Lung (tissue), 11 donors: ENCODE measurements at regions not wholly inside any gene's neighbourhood (a gene's known extent, or its start where the extent isn't known, plus 50 kb on each side); places are given as distances from the start of the nearest gene placed in this dataset.

Experiments
- ATAC-seq: fragments of 200-7000 bp; cut with Tn5 transposase; one replicate; pipeline ENCODE4 v1.9.1; 2020; ENCODE audit warnings: moderate number of reproducible peaks; ENCODE audit not compliant: insufficient read depth, low FRiP score
- DNase-seq, 3 donors: peaks; one replicate each; pipeline ENCODE4 v3.0.0-alpha.2; 2013 to 2017
- H3K27ac ChIP-seq, 2 donors: one replicate each; pipeline ENCODE4 v1.5.1; 2013; ENCODE audit warnings: mild to moderate bottlenecking in 2 of 2, moderate library complexity in 2 of 2, control low read depth in 1 of 2, inconsistent platforms in 1 of 2, low read depth in 1 of 2, low read length in 1 of 2
- H3K27me3 ChIP-seq, 3 donors: one replicate each; pipeline ENCODE4 v1.5.1; 2013; ENCODE audit warnings: low read length in 2 of 3; ENCODE audit not compliant: control insufficient read depth in 3 of 3, insufficient read depth in 3 of 3
- H3K36me3 ChIP-seq, 4 donors: one replicate each; pipeline ENCODE4 v1.5.1; 2013; ENCODE audit warnings: low read length in 4 of 4, mild to moderate bottlenecking in 1 of 4, moderate library complexity in 1 of 4; ENCODE audit not compliant: control insufficient read depth in 4 of 4, insufficient read depth in 4 of 4
- H3K4me1 ChIP-seq, 5 donors: one replicate each; pipeline ENCODE4 v1.5.1; 2013; ENCODE audit warnings: low read length in 5 of 5, mild to moderate bottlenecking in 2 of 5, moderate library complexity in 1 of 5; ENCODE audit not compliant: control insufficient read depth in 5 of 5, insufficient read depth in 5 of 5
- H3K4me3 ChIP-seq: one replicate; pipeline ENCODE4 v1.5.1; 2013; ENCODE audit warnings: mild to moderate bottlenecking, control low read depth, moderate library complexity
- H3K9ac ChIP-seq, 2 donors: one replicate each; pipeline ENCODE4 v1.5.1; 2013; ENCODE audit warnings: low read length in 2 of 2, control low read depth in 1 of 2; ENCODE audit not compliant: insufficient read depth in 1 of 2
- H3K9me3 ChIP-seq, 4 donors: one replicate each; pipeline ENCODE4 v1.5.1; 2013; ENCODE audit warnings: low read length in 3 of 4, mild to moderate bottlenecking in 1 of 4, moderate library complexity in 1 of 4; ENCODE audit not compliant: control insufficient read depth in 4 of 4, insufficient read depth in 3 of 4
- CTCF ChIP-seq: IDR thresholded peaks from 2 replicates; pipeline ENCODE4 v1.5.1; 2012; ENCODE audit warnings: mild to moderate bottlenecking; ENCODE audit errors: control extremely low read depth, extremely low read depth
- WGBS, 2 donors: extraction: QIAGEN DNeasy Blood & Tissue Kit; methylation state at CpG; one replicate each; pipeline ENCODE4 v1.1.7; 2013; 5-methylcytosine and 5-hydroxymethylcytosine counted together
- donor health status: control.
- donor health status: control.
- donor health status: Bipolar disorder and iron deficiency.
- donor health status: healthy.
- donor health status: DM: yes; HTN: yes; CAD: no.

GRCh38 chr2:103172821-103173220 is 411.0 kb downstream of the TMEM182 start:
- no peak overlapping the region for H3K4me3 ChIP-seq
- no peaks in the 10 kb centered on the region for H3K27me3 ChIP-seq
- no peak for ATAC-seq
- H3K9me3 ChIP-seq, result peaks cover 0 to 2% (median 0%) of the 10 kb centered on the region in 4 donors
- H3K4me1 ChIP-seq, result no peaks in the 10 kb centered on the region
- no peaks in the 10 kb centered on the region for H3K36me3 ChIP-seq
- WGBS, 2 donors, result 89 to 91% methylated on average over 2 of the region's 2 CpGs
- H3K27ac ChIP-seq, result no peak overlapping the region
- H3K9ac ChIP-seq, result no peak overlapping the region
- TF ChIP-seq CTCF, result no peak
- no peak for DNase-seq

GRCh38 chr2:103174711-103175110 is 412.9 kb downstream of the TMEM182 start:
- H3K9ac ChIP-seq, result no peak overlapping the region
- peaks cover 0 to 2% (median 0%) of the 10 kb centered on the region in 4 donors for H3K9me3 ChIP-seq
- ATAC-seq (no peak), DNase-seq (no peak)
- H3K4me3 ChIP-seq, result no peak overlapping the region
- no peaks in the 10 kb centered on the region for H3K36me3 ChIP-seq
- no peak for TF ChIP-seq CTCF
- 72 to 89% methylated on average over 2 of the region's 2 CpGs for WGBS, 2 donors
- H3K27me3 ChIP-seq, result no peaks in the 10 kb centered on the region
- no peak overlapping the region for H3K27ac ChIP-seq
- H3K4me1 ChIP-seq, result no peaks in the 10 kb centered on the region

- no peak for DNase-seq
- no peak overlapping the region for H3K9ac ChIP-seq
- TF ChIP-seq CTCF, result no peak
- peaks cover 0 to 4% (median 0%) of the 10 kb centered on the region in 4 donors for H3K9me3 ChIP-seq
- H3K27ac ChIP-seq, result no peak overlapping the region
- no peaks in the 10 kb centered on the region for H3K36me3 ChIP-seq
- no peaks in the 10 kb centered on the region for H3K4me1 ChIP-seq
- H3K27me3 ChIP-seq, result no peaks in the 10 kb centered on the region
- ATAC-seq, result no peak
- H3K4me3 ChIP-seq, result no peak overlapping the region
- 88 to 92% methylated on average over 15 of the region's 15 CpGs for WGBS, 2 donors
These were observed 414.6 kb downstream of the TMEM182 start for GRCh38 chr2:103176294-103176915.

- Histone ChIP-seq H3K4me3 (no peak overlapping the region), H3K36me3 (no peaks in the 10 kb centered on the region), H3K9ac (no peak overlapping the region), H3K27ac (no peak overlapping the region), H3K4me1 (no peaks in the 10 kb centered on the region), H3K27me3 (no peaks in the 10 kb centered on the region), H3K9me3 (peaks cover 0 to 2% (median 0%) of the 10 kb centered on the region in 4 donors)
- DNase-seq (no peak), ATAC-seq (no peak)
- no peak for TF ChIP-seq CTCF
- WGBS, 2 donors, result 60 to 64% methylated on average over 3 of the region's 3 CpGs
These were observed 418.0 kb downstream of the TMEM182 start for GRCh38 chr2:103179798-103180197.
